Ascending aorta (tissue), 2 donors: ENCODE measurements at regions not wholly inside any gene's neighbourhood (a gene's known extent, or its start where the extent isn't known, plus 50 kb on each side); places are given as distances from the start of the nearest gene placed in this dataset.

Experiments
- DNase-seq, 2 donors: peaks; one replicate each; pipeline ENCODE4 v3.0.0-alpha.2; 2019; ENCODE audit warnings: low spot score in 2 of 2
- H3K27ac ChIP-seq, 2 donors: fragments of 200-600 bp; sonication (generic); one replicate each; pipeline ENCODE4 v1.5.1; 2016 to 2017; ENCODE audit warnings: mild to moderate bottlenecking in 1 of 2
- H3K27me3 ChIP-seq: fragments of 200-600 bp; sonication (generic); one replicate; pipeline ENCODE4 v1.5.1; 2017
- H3K36me3 ChIP-seq, 2 donors: fragments of 200-600 bp; sonication (generic); one replicate each; pipeline ENCODE4 v1.5.1; 2016
- H3K4me1 ChIP-seq, 2 donors: fragments of 200-600 bp; sonication (generic); one replicate each; pipeline ENCODE4 v1.5.1; 2016 to 2017; ENCODE audit warnings: mild to moderate bottlenecking in 1 of 2
- H3K4me3 ChIP-seq, 2 donors: fragments of 200-600 bp; sonication (generic); one replicate each; pipeline ENCODE4 v1.5.1; 2016 to 2017; ENCODE audit warnings: mild to moderate bottlenecking in 1 of 2
- H3K9me3 ChIP-seq, 2 donors: fragments of 200-600 bp; sonication (generic); one replicate each; pipeline ENCODE4 v1.5.1; 2016
- CTCF ChIP-seq, 3 experiments: fragments of 200-600 bp in 2 of 3; fragments of 450-650 bp in 1 of 3; sonication (generic) in 2 of 3; IDR thresholded peaks; one replicate each; pipeline ENCODE4 v1.5.1; 2016 to 2019; ENCODE audit warnings: antibody characterized with exemption in 3 of 3, mild to moderate bottlenecking in 1 of 3, moderate library complexity in 1 of 3
- intact Hi-C: fragments of 100-400 bp; cut with DNase I; formaldehyde crosslinking; loops from one replicate; pipeline ENCODE4 v1.15.1; 2023

DNA sequence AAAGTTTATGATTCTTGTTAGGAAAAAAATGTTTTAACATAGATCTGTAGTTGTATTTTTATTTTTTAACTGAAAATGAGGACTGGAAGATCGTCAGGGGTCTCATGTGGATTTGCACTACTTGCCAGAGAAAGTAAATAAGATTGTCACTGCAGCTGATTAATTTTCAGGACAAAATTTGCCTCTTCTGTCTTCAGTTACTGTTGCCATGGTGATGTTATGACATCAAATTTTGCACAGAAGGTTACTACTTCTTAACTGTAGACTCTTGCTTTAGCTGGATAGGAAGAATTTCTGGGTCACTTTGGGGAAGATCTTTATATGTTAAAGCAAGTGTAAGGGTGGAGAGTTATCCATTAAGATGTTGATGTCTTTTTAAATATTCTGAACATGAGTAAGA, 82.2 kb upstream of the WDR72 start:
- no peak for DNase-seq
- Histone ChIP-seq H3K9me3 (no peaks in the 10 kb centered on the region), H3K27me3 (no peaks in the 10 kb centered on the region), H3K4me1 (no peaks in the 10 kb centered on the region), H3K4me3 (no peak overlapping the region), H3K36me3 (no peaks in the 10 kb centered on the region), H3K27ac (no peak overlapping the region)
- intact Hi-C loops = no loop called here
- TF ChIP-seq CTCF (IDR thresholded peaks at IDR 0.05) = no peak

DNA sequence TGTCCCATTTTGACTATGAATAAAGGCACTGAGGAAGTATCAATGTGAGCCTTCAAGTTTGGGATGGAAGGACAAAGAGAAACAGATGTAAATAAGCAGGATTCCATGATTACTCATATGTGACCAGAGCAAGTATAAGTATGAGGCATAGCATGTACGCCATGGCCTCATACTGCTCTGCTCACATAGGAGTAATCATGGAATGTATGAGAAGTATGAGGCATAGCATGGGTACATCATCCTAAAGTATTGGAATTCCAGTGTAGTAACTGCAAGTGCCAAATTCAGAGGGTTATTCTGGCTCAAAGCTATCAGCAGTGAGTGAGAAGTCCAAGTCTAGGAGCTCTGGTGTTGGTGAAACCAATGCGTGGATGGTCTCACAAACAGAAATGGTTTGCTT, 81.2 kb upstream of the WDR72 start:
- Histone ChIP-seq H3K4me1 (no peaks in the 10 kb centered on the region), H3K9me3 (no peaks in the 10 kb centered on the region), H3K36me3 (no peaks in the 10 kb centered on the region), H3K27ac (no peak overlapping the region), H3K4me3 (no peak overlapping the region), H3K27me3 (no peaks in the 10 kb centered on the region)
- intact Hi-C loops = no loop called here
- no peak for TF ChIP-seq CTCF (IDR thresholded peaks at IDR 0.05)
- DNase-seq = no peak

DNA sequence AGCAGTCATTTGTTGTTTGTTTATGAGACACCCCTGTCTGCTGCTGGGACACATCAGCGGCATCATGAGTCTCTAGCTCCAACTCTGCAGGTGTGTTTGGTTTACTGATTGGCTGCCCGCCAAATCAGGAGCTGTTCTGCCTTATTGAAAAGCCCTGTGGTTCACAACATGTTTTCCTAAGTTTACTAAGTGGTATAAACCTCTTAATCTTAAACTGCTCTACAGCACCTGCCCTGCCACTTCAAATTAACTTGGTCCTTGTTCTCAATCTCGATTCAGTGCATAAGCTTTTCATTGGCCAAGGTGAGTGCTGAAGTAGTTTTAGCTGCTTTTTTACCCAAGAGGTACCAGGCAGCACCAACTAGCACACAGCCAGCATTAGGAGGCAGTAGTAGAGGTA, 77.8 kb upstream of the WDR72 start:
- Histone ChIP-seq H3K4me1 (peaks cover 0 to 8% of the 10 kb centered on the region in 2 donors), H3K36me3 (no peaks in the 10 kb centered on the region), H3K9me3 (no peaks in the 10 kb centered on the region), H3K4me3 (no peak overlapping the region), H3K27me3 (no peaks in the 10 kb centered on the region), H3K27ac (no peak overlapping the region)
- no peak for DNase-seq
- no peak for TF ChIP-seq CTCF (IDR thresholded peaks at IDR 0.05)
- intact Hi-C loops = no loop called here

GRCh38 chr15:53836618-53837017, 77.2 kb upstream of the WDR72 start:
- Histone ChIP-seq H3K36me3 (no peaks in the 10 kb centered on the region), H3K4me3 (no peak overlapping the region), H3K4me1 (peaks cover 0 to 9% of the 10 kb centered on the region in 2 donors), H3K27me3 (no peaks in the 10 kb centered on the region), H3K9me3 (no peaks in the 10 kb centered on the region), H3K27ac (no peak overlapping the region)
- no peak for DNase-seq
- TF ChIP-seq CTCF (IDR thresholded peaks at IDR 0.05) = no peak
- intact Hi-C loops = no loop called here

GRCh38 chr15:53835309-53835708, 75.8 kb upstream of the WDR72 start:
- H3K27me3 ChIP-seq = no peaks in the 10 kb centered on the region
- H3K9me3 ChIP-seq = no peaks in the 10 kb centered on the region
- intact Hi-C loops = no loop called here
- H3K27ac ChIP-seq = no peak overlapping the region
- no peak for DNase-seq
- H3K4me3 ChIP-seq = no peak overlapping the region
- H3K36me3 ChIP-seq = no peaks in the 10 kb centered on the region
- no peak for TF ChIP-seq CTCF (IDR thresholded peaks at IDR 0.05)
- peaks cover 0 to 9% of the 10 kb centered on the region in 2 donors for H3K4me1 ChIP-seq

DNA sequence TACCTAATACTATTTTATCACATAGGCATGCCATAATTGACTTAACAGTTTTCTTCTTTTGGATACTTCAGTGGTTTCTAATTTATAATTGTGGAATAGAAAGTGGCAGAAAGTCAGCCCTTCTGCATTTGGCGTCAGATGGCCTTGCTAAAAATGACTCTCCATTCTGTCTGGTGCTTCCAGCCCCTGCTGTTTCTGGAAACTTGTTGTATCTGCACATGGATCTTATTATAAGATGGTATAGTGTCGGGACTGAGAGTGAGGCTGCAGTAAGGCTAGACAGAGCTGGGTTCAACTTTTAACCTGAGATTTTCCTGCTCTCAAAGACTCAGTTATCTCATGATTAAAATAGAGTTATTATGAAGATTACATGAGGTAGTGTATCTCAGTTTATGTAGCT, 74.8 kb upstream of the WDR72 start:
- H3K27ac ChIP-seq = peak overlapping the region in 1 of 2 donors; percentile 10
- no peaks in the 10 kb centered on the region for H3K9me3 ChIP-seq
- H3K27me3 ChIP-seq = no peaks in the 10 kb centered on the region
- intact Hi-C loops = no loop called here
- no peaks in the 10 kb centered on the region for H3K36me3 ChIP-seq
- DNase-seq = no peak
- no peak overlapping the region for H3K4me3 ChIP-seq
- no peak for TF ChIP-seq CTCF (IDR thresholded peaks at IDR 0.05)
- peaks cover 0 to 9% of the 10 kb centered on the region in 2 donors for H3K4me1 ChIP-seq
